ENCODE measurements at regions not wholly inside any gene's neighbourhood (a gene's known extent, or its start where the extent isn't known, plus 50 kb on each side); places are given as distances from the start of the nearest gene placed in this dataset.

GRCh38 chr7:3146571-3147226, 103.0 kb upstream of the CARD11 start:
- TF ChIP-seq CTCF (IDR thresholded peaks at IDR 0.05) (no peak), POLR2A (IDR thresholded peaks at IDR 0.05) (no peak), POLR2AphosphoS5 (IDR thresholded peaks at IDR 0.05) (no peak)
